Testis (tissue), 2 donors: ENCODE measurements at regions not wholly inside any gene's neighbourhood (a gene's known extent, or its start where the extent isn't known, plus 50 kb on each side); places are given as distances from the start of the nearest gene placed in this dataset.

Source experiments
- POLR2A ChIP-seq: fragments of 450-650 bp; IDR thresholded peaks from one replicate; pipeline ENCODE4 v1.6.1; 2017; ENCODE audit warnings: antibody characterized with exemption, mild to moderate bottlenecking, moderate library complexity
- TF ChIP-seq, protein P1 (sequence below), 3 experiments: fragments of 450-650 bp in 2 of 3; fragments of 200-600 bp in 1 of 3; sonication (generic) in 1 of 3; IDR thresholded peaks; one replicate each; pipeline ENCODE4 v1.5.1; 2016 to 2019; ENCODE audit warnings: antibody characterized with exemption in 3 of 3, mild to moderate bottlenecking in 2 of 3, moderate library complexity in 1 of 3

GRCh38 chr19:33906578-33907335 lies 110.1 kb downstream of the KCTD15 start:
- TF ChIP-seq, protein P1, sequence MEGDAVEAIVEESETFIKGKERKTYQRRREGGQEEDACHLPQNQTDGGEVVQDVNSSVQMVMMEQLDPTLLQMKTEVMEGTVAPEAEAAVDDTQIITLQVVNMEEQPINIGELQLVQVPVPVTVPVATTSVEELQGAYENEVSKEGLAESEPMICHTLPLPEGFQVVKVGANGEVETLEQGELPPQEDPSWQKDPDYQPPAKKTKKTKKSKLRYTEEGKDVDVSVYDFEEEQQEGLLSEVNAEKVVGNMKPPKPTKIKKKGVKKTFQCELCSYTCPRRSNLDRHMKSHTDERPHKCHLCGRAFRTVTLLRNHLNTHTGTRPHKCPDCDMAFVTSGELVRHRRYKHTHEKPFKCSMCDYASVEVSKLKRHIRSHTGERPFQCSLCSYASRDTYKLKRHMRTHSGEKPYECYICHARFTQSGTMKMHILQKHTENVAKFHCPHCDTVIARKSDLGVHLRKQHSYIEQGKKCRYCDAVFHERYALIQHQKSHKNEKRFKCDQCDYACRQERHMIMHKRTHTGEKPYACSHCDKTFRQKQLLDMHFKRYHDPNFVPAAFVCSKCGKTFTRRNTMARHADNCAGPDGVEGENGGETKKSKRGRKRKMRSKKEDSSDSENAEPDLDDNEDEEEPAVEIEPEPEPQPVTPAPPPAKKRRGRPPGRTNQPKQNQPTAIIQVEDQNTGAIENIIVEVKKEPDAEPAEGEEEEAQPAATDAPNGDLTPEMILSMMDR (IDR thresholded peaks at IDR 0.05), result no peak
- TF ChIP-seq POLR2A, result no peak
